HepG2 (cell line): ENCODE measurements at regions not wholly inside any gene's neighbourhood (a gene's known extent, or its start where the extent isn't known, plus 50 kb on each side); places are given as distances from the start of the nearest gene placed in this dataset.

Experiments used
- ATAC-seq: fragments of 200-7000 bp; cut with Tn5 transposase; 3 replicates; pipeline ENCODE4 v1.9.1; 2020; ENCODE audit warnings: mild to moderate bottlenecking, moderate library complexity
- BruUV-seq: library from RNA; stranded (reverse); fragments of 400-500 nt; replicated peaks from 2 replicates; lab custom pipeline; 2021; lab: Mats Ljungman, UMichigan
- CTCF ChIA-PET: fragments of 300-600 bp; formaldehyde crosslinking; extraction: SDS; loops from one replicate; lab custom pipeline; 2021; ENCODE audit warnings: low total read pairs, inconsistent platforms, low intra/inter-chr PET ratio; lab: Yijun Ruan, JAX
- POLR2A ChIA-PET: fragments of 350-600 bp; sonication (Branson Sonifier 250); formaldehyde crosslinking; loops from one replicate; lab custom pipeline; 2020; ENCODE audit warnings: antibody characterized with exemption, inconsistent platforms; lab: Yijun Ruan, JAX
- DNase-seq: peaks from one replicate; pipeline ENCODE4 v3.0.0-alpha.2; 2015; ENCODE audit warnings: low spot score
- FAIRE-seq: peaks from 3 replicates; lab custom pipeline; 2011; peaks lifted over from hg19 to GRCh38; lab: Jason Lieb, UNC
- H2AFZ ChIP-seq: one replicate; pipeline ENCODE4 v1.6.1; 2011; ENCODE audit warnings: low read length, inconsistent platforms
- H3K27ac ChIP-seq: fragments of 300-600 bp; 3 replicates; pipeline ENCODE4 v1.8.0; 2011; ENCODE audit warnings: mixed run types, mild to moderate bottlenecking, mixed read lengths, low read length, inconsistent platforms; ENCODE audit not compliant: insufficient read depth; ENCODE audit errors: extremely low read length
- H3K27me3 ChIP-seq, 2 experiments: fragments of 200-600 bp in 1 of 2; 2 replicates in 1 of 2; 3 replicates in 1 of 2; pipeline versions ENCODE4 v1.6.0 to v1.8.0; 2011; ENCODE audit warnings: low read length in 2 of 2, mild to moderate bottlenecking in 2 of 2, moderate library complexity in 2 of 2, inconsistent platforms in 1 of 2; ENCODE audit not compliant: insufficient read depth in 2 of 2, control insufficient read depth in 1 of 2
- H3K36me3 ChIP-seq, 2 experiments: fragments of 200-600 bp in 1 of 2; replicated peaks in 1 of 2; 2 replicates in 1 of 2; 3 replicates in 1 of 2; pipeline versions ENCODE4 v1.5.1 to v1.8.0; 2011; ENCODE audit warnings: low read length in 2 of 2, inconsistent platforms in 1 of 2; ENCODE audit not compliant: insufficient read depth in 2 of 2, control insufficient read depth in 1 of 2
- H3K4me1 ChIP-seq: 2 replicates; pipeline ENCODE4 v1.5.1; 2012; ENCODE audit warnings: low read length, inconsistent platforms; ENCODE audit not compliant: insufficient read depth
- H3K4me2 ChIP-seq: 2 replicates; pipeline ENCODE4 v1.6.0; 2011; ENCODE audit warnings: low read depth, low read length, inconsistent platforms
- H3K4me3 ChIP-seq, 3 experiments: fragments of 200-600 bp in 1 of 3; sonication (generic), shearing (Covaris generic) in 1 of 3; replicated peaks in 1 of 3; 2 replicates each; pipeline ENCODE4 v1.5.1; 2011 to 2016; ENCODE audit warnings: low read length in 3 of 3, inconsistent platforms in 2 of 3, low read depth in 2 of 3, mild to moderate bottlenecking in 2 of 3, control low read depth in 1 of 3, mixed read lengths in 1 of 3; ENCODE audit not compliant: insufficient read depth in 1 of 3
- H3K79me2 ChIP-seq: one replicate; pipeline ENCODE4 v1.6.1; 2011; ENCODE audit warnings: low read length, inconsistent platforms; ENCODE audit not compliant: insufficient read depth
- H3K9ac ChIP-seq: 2 replicates; pipeline ENCODE4 v1.6.0; 2011; ENCODE audit warnings: mild to moderate bottlenecking, low read depth, low read length, inconsistent platforms; ENCODE audit not compliant: insufficient read depth
- H3K9me3 ChIP-seq: 2 replicates; pipeline ENCODE4 v1.5.1; 2012; ENCODE audit warnings: mild to moderate bottlenecking, low read length
- H4K20me1 ChIP-seq: 2 replicates; pipeline ENCODE4 v1.6.0; 2011; ENCODE audit warnings: inconsistent platforms, mild to moderate bottlenecking, low read length, moderate library complexity; ENCODE audit not compliant: insufficient read depth
- ADNP ChIP-seq: sonication (generic); formaldehyde crosslinking; IDR thresholded peaks from 2 replicates; pipeline ENCODE4 v1.4.0; 2020; ENCODE audit warnings: missing genetic modification reagents
- ARID5B ChIP-seq: IDR thresholded peaks from 2 replicates; pipeline ENCODE4 v1.4.0; 2020; ENCODE audit warnings: mild to moderate bottlenecking, missing genetic modification reagents
- HNRNPK ChIP-seq: fragments of 200-400 bp; formaldehyde crosslinking; IDR thresholded peaks from 2 replicates; pipeline ENCODE4 v1.6.1; 2018; ENCODE audit warnings: low read length, low read depth, moderate library complexity, mild to moderate bottlenecking; ENCODE audit not compliant: poor library complexity, severe bottlenecking
- POGZ ChIP-seq: sonication (generic); formaldehyde crosslinking; IDR thresholded peaks from 2 replicates; pipeline ENCODE4 v1.4.0; 2020; ENCODE audit warnings: mild to moderate bottlenecking, missing genetic modification reagents
- RERE ChIP-seq: IDR thresholded peaks from 2 replicates; pipeline ENCODE4 v1.6.1; 2016; ENCODE audit warnings: low read depth, missing genetic modification reagents, missing compliant biosample characterization
- SIN3A ChIP-seq: IDR thresholded peaks from 2 replicates; pipeline ENCODE4 v1.6.1; 2011; ENCODE audit warnings: low read depth, mild to moderate bottlenecking, control low read depth, low read length, borderline replicate concordance
- ZNF224 ChIP-seq: sonication (generic); formaldehyde crosslinking; IDR thresholded peaks from 2 replicates; pipeline ENCODE4 v1.5.0; 2020; ENCODE audit warnings: mild to moderate bottlenecking, missing genetic modification reagents
- ZNF547 ChIP-seq: sonication (generic); formaldehyde crosslinking; IDR thresholded peaks from 2 replicates; pipeline ENCODE4 v1.5.1; 2020; ENCODE audit warnings: mild to moderate bottlenecking, missing genetic modification reagents
- ZNF605 ChIP-seq: sonication (generic); formaldehyde crosslinking; IDR thresholded peaks from 2 replicates; pipeline ENCODE4 v1.8.0; 2022; ENCODE audit warnings: mild to moderate bottlenecking, missing genetic modification reagents
- WGBS: methylation state at CpG from one replicate; pipeline ENCODE4 v1.1.6; 2017; ENCODE audit warnings: low lambda C conversion rate; 5-methylcytosine and 5-hydroxymethylcytosine counted together
- in situ Hi-C: cut with HindIII; loops from 2 replicates; pipeline ENCODE4 v1.10.0; 2017; ENCODE audit warnings: low pct_unique_long_range_greater_than_20kb; ENCODE audit not compliant: extremely low pct_ligation_motif_present
- intact Hi-C: fragments of 100-400 bp; cut with micrococcal nuclease; formaldehyde crosslinking; loops from one replicate; pipeline ENCODE4 v1.10.0; 2022; ENCODE audit not compliant: unreplicated experiment

- 64% methylated on average over 3 of the region's 3 CpGs for WGBS
- intact Hi-C loops, result no loop called here
- no peaks in the 10 kb centered on the region for H3K9me3 ChIP-seq
Measured at GRCh38 chr2:145688156-145688555, 1168.2 kb upstream of the ZEB2 start.

GRCh38 chr2:145687442-145688134 is 1167.7 kb upstream of the ZEB2 start:
- no peak for FAIRE-seq
- intact Hi-C loops (no loop called here), in situ Hi-C loops (no loop called here)
- 41% methylated on average over 4 of the region's 4 CpGs for WGBS
- no peak overlapping the region for H3K9ac ChIP-seq
- H4K20me1 ChIP-seq, result no peaks in the 10 kb centered on the region
- DNase-seq, result no peak
- H3K4me2 ChIP-seq, result no peak overlapping the region
- ATAC-seq, result no peak
- no peak overlapping the region for H3K4me3 ChIP-seq
- CTCF ChIA-PET, result no interaction called here
- no peaks in the 10 kb centered on the region for H3K27me3 ChIP-seq
- H3K27ac ChIP-seq, result no peak overlapping the region
- POLR2A ChIA-PET, result no interaction called here
- no peak overlapping the region for H2AFZ ChIP-seq
- BruUV-seq, result no TSS peak
- no peaks in the 10 kb centered on the region for H3K79me2 ChIP-seq
- H3K9me3 ChIP-seq, result no peaks in the 10 kb centered on the region
- no peaks in the 10 kb centered on the region for H3K36me3 ChIP-seq
- H3K4me1 ChIP-seq, result no peaks in the 10 kb centered on the region
- TF ChIP-seq ZNF224 (CRISPR knock-in tag) (no peak), ZNF547 (CRISPR knock-in tag) (no peak), ARID5B (CRISPR knock-in tag) (no peak), SIN3A (no peak), RERE (CRISPR knock-in tag) (no peak), ZNF605 (no peak), POGZ (no peak)

More at GRCh38 chr2:145688156-145688555, 1168.2 kb upstream of the ZEB2 start:
- no peaks in the 10 kb centered on the region for H3K79me2 ChIP-seq
- POLR2A ChIA-PET, result no interaction called here
- in situ Hi-C loops, result no loop called here
- FAIRE-seq (no peak), DNase-seq (no peak), ATAC-seq (no peak)
- H3K4me1 ChIP-seq, result no peaks in the 10 kb centered on the region
- H2AFZ ChIP-seq, result no peak overlapping the region
- no peak overlapping the region for H3K9ac ChIP-seq
- no peaks in the 10 kb centered on the region for H3K36me3 ChIP-seq
- H3K4me2 ChIP-seq, result no peak overlapping the region
- no TSS peak for BruUV-seq
- TF ChIP-seq ADNP (CRISPR knock-in tag) (no peak), HNRNPK (peak; percentile 13)
- H4K20me1 ChIP-seq, result no peaks in the 10 kb centered on the region
- H3K4me3 ChIP-seq, result no peak overlapping the region
- CTCF ChIA-PET, result no interaction called here
- no peak overlapping the region for H3K27ac ChIP-seq
- no peaks in the 10 kb centered on the region for H3K27me3 ChIP-seq
